CD4-positive, alpha-beta T cell treated with Interleukin-4 for 1 hour (primary cell): ENCODE measurements at regions not wholly inside any gene's neighbourhood (a gene's known extent, or its start where the extent isn't known, plus 50 kb on each side); places are given as distances from the start of the nearest gene placed in this dataset.

ENCODE experiments used
- DNase-seq, 2 donors: peaks; one replicate each; pipeline ENCODE4 v3.0.0-alpha.2; 2020 to 2022

- DNase-seq: no peak
Observed at GRCh38 chr11:10920205-10920604, 62.4 kb upstream of the ZBED5 start.

- no peak for DNase-seq
Observed at GRCh38 chr11:10918698-10919097, 60.8 kb upstream of the ZBED5 start.

- no peak for DNase-seq
Observed at GRCh38 chr11:10918275-10918674, 60.4 kb upstream of the ZBED5 start.

- DNase-seq: no peak
Observed at GRCh38 chr11:10917802-10918201, 59.9 kb upstream of the ZBED5 start.

GRCh38 chr11:10916665-10917064 is 58.8 kb upstream of the ZBED5 start:
- DNase-seq: peak in 1 of 2 donors; percentile 14

GRCh38 chr11:10914050-10914449 is 56.2 kb upstream of the ZBED5 start:
- DNase-seq: no peak

GRCh38 chr11:10913075-10913474 is 55.2 kb upstream of the ZBED5 start:
- no peak for DNase-seq

GRCh38 chr11:10911907-10912306 is 54.1 kb upstream of the ZBED5 start:
- DNase-seq: no peak

GRCh38 chr11:10909141-10909883 is 51.5 kb upstream of the ZBED5 start:
- no peak for DNase-seq

- DNase-seq: no peak
Observed at GRCh38 chr11:10908215-10908951, 50.5 kb upstream of the ZBED5 start.
